ENCODE measurements at regions not wholly inside any gene's neighbourhood (a gene's known extent, or its start where the extent isn't known, plus 50 kb on each side); places are given as distances from the start of the nearest gene placed in this dataset.

GRCh38 chr2:122357998-122358397 lies 602.5 kb downstream of the TSN start:
- DNase-seq, result no peak

- DNase-seq, result no peak
These were observed 603.3 kb downstream of the TSN start for GRCh38 chr2:122358729-122359128.

- no peak for DNase-seq
These were observed 608.4 kb downstream of the TSN start for GRCh38 chr2:122363885-122364284.

GRCh38 chr2:122366427-122366826 lies 611.0 kb downstream of the TSN start:
- no peak for DNase-seq

GRCh38 chr2:122366969-122367645 lies 611.7 kb downstream of the TSN start:
- no peak for DNase-seq

GRCh38 chr2:122367646-122368010 lies 612.2 kb downstream of the TSN start:
- DNase-seq, result no peak

GRCh38 chr2:122368576-122369243 lies 613.3 kb downstream of the TSN start:
- no peak for DNase-seq

- DNase-seq, result no peak
These were observed 623.1 kb downstream of the TSN start for GRCh38 chr2:122378521-122378920.

GRCh38 chr2:122384768-122385333 lies 629.4 kb downstream of the TSN start:
- DNase-seq, result no peak

GRCh38 chr2:122388208-122388607 lies 632.8 kb downstream of the TSN start:
- no peak for DNase-seq

- no peak for DNase-seq
These were observed 634.2 kb downstream of the TSN start for GRCh38 chr2:122389694-122390093.

GRCh38 chr2:122390406-122390805 lies 635.0 kb downstream of the TSN start:
- no peak for DNase-seq

- DNase-seq, result no peak
These were observed 636.3 kb downstream of the TSN start for GRCh38 chr2:122391726-122392125.

GRCh38 chr2:122395687-122396086 lies 640.2 kb downstream of the TSN start:
- no peak for DNase-seq

- no peak for DNase-seq
These were observed 655.8 kb downstream of the TSN start for GRCh38 chr2:122411231-122411630.

- DNase-seq, result no peak
These were observed 656.9 kb downstream of the TSN start for GRCh38 chr2:122412360-122412759.

- DNase-seq, result peak; percentile 35
These were observed 659.5 kb downstream of the TSN start for GRCh38 chr2:122414902-122415301.

GRCh38 chr2:122417114-122417513 lies 661.7 kb downstream of the TSN start:
- DNase-seq, result no peak

GRCh38 chr2:122421775-122422174 lies 666.3 kb downstream of the TSN start:
- no peak for DNase-seq

- DNase-seq, result no peak
These were observed 667.0 kb downstream of the TSN start for GRCh38 chr2:122422384-122422991.

GRCh38 chr2:122423934-122424333 lies 668.5 kb downstream of the TSN start:
- DNase-seq, result no peak

GRCh38 chr2:122433123-122433754 lies 677.8 kb downstream of the TSN start:
- DNase-seq, result no peak

- no peak for DNase-seq
These were observed 689.6 kb downstream of the TSN start for GRCh38 chr2:122445003-122445402.

GRCh38 chr2:122446761-122447160 lies 691.3 kb downstream of the TSN start:
- no peak for DNase-seq

Measured in DMS79 (cell line).